NCI-H526 treated with DMSO at 0.1 percent for 48 hours (cell line): ENCODE measurements at regions not wholly inside any gene's neighbourhood (a gene's known extent, or its start where the extent isn't known, plus 50 kb on each side); places are given as distances from the start of the nearest gene placed in this dataset.
A peak's percentile ranks its signal among the peaks of the same experiment; 100 is the strongest.

Experiments
- DNase-seq: peaks from one replicate; lab custom pipeline; 2025; lab: John Stamatoyannopoulos, UW

GRCh38 chr2:136178941-136179601, 61.1 kb upstream of the CXCR4 start:
- DNase-seq, result peak; percentile 60

DNA sequence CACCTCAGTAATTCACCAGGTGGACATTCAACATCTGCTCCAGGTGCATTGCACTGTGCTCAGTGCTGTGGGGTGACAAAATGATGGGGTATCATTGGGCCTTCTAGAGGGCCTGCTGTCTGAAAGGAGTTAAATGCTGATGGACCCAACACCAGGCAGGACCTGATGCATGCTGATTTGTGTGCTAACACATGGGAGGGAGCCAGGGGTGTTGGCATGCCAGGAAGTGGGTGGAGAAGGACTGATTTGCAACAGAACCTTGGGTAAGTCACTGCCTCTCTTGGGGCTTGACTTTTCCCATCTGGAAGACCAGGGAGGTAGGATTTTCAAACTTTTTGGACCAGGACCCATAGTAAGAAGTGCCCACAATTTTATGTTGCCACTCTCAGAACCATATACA, 57.9 kb upstream of the CXCR4 start:
- DNase-seq, result no peak

GRCh38 chr2:136175466-136175865, 57.5 kb upstream of the CXCR4 start:
- no peak for DNase-seq

- DNase-seq, result no peak
Measured at GRCh38 chr2:136173126-136173525, 55.2 kb upstream of the CXCR4 start.

- DNase-seq, result no peak
Measured at GRCh38 chr2:136171223-136171622, 53.3 kb upstream of the CXCR4 start.

DNA sequence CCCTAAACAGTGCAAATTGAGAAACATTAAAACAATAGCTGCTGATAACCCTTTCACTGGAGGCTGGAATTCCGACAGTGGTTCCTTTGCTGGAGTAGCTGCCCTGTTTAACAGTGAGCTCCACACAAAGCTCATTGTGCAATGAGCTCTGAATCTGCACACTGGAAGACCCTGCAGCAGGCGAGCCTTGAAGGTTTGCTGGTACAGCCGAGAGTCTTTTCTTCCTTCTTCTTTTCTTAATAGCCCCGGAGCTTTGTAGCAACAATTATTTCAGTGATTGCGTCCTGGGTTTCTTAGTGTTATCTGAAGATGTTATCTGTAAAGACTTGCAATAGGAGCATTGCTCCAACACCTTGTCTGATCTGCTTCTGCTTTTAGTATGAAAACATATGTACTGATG, 50.8 kb upstream of the CXCR4 start:
- DNase-seq, result no peak

DNA sequence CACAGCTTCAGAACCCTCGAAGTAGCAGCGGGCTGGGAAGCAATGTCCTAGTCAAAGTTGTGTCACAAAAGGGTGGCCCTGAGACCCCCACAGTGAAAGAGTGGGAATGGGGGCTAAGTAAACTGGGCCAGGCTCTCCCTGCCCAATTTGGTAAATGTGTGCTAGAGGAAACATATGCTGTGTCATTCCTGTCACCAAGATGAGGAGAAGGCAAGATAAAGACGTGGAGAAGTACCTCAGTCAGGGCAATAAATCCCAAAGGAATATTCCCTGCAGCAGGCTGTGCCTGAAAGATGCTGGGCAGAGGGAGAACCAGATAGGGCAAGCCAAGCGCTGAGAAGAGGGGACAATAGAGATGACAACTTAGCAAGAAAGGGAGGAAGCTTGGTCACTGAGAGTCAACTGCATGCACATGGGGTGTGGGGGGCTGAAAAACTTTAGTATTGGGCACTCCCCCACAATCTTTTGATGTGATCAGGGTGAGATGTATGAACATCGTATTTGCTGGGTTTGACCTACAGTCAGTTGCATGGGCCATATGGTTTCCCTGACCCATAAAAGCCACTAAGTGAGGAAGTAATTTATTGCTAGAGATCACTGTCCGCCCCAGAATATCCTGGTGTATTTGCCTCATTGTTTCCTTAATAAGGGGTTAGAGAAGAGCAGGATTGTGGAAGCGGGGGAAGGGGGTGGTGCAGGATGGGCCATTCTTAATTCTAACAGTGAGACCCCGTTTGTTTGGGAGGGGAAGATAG, 49.9 kb upstream of the CXCR4 start:
- DNase-seq, result no peak
